ENCODE measurements at regions not wholly inside any gene's neighbourhood (a gene's known extent, or its start where the extent isn't known, plus 50 kb on each side); places are given as distances from the start of the nearest gene placed in this dataset.

DNA sequence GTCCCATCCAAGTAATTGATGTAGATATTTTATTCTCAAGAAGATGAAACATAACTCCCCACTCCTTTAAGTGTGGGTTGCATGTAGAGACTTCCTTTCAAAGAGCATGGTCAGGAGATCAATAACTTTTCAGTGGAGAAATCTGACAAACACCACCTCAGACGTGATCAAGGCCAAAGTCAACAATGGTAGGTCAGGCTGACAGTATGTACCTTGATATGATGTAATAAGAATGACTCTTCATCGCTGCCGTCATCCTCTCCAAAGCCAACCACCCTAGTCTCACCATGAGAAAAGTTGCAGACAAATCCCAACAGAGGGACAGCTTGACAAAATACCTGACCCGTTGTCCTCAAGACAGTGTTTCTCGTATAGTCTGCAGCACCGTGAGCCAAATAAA is 67.3 kb upstream of the DHRSX start:
- Histone ChIP-seq H2AFZ (ENCODE audit: low read length) (no peak overlapping the region), H3K9me3 (ENCODE audit: low read length) (no peaks in the 10 kb centered on the region), H3F3A (ENCODE audit: low read length, unreplicated experiment) (no peaks in the 10 kb centered on the region), H3K79me2 (ENCODE audit: low read length) (no peaks in the 10 kb centered on the region), H3K4me2 (ENCODE audit: low read length) (no peak overlapping the region), H3K9me2 (replicated peaks; ENCODE audit: low read length) (no peaks in the 10 kb centered on the region), H4K20me1 (ENCODE audit: low read length) (no peaks in the 10 kb centered on the region), H3K4me3 (ENCODE audit: low read length) (no peak overlapping the region), H3K27me3 (ENCODE audit: low read length) (peaks cover 7% of the 10 kb centered on the region; the same call in 1 of the 2 replicates), H3K9ac (ENCODE audit: low read length) (no peak overlapping the region), H3K4me1 (ENCODE audit: insufficient read depth, low read length) (no peaks in the 10 kb centered on the region; the same call in 1 of the 2 replicates), H3K36me3 (ENCODE audit: low read depth, low read length) (no peaks in the 10 kb centered on the region), H3K27ac (ENCODE audit: low read length) (no peak overlapping the region)
- ATAC-seq (no peak), DNase-seq (no peak)
- POLR2A ChIA-PET (ENCODE audit: unreplicated experiment): no interaction called here
- BruUV-seq (replicated peaks): no TSS peak
- no peak for TF ChIP-seq EZH2phosphoT487 (IDR thresholded peaks at IDR 0.05; ENCODE audit: borderline replicate concordance, low read length)
- no peak for TF ChIP-seq EZH2 (IDR thresholded peaks at IDR 0.05; ENCODE audit: low read length, unreplicated experiment)
- TF ChIP-seq, protein P1, sequence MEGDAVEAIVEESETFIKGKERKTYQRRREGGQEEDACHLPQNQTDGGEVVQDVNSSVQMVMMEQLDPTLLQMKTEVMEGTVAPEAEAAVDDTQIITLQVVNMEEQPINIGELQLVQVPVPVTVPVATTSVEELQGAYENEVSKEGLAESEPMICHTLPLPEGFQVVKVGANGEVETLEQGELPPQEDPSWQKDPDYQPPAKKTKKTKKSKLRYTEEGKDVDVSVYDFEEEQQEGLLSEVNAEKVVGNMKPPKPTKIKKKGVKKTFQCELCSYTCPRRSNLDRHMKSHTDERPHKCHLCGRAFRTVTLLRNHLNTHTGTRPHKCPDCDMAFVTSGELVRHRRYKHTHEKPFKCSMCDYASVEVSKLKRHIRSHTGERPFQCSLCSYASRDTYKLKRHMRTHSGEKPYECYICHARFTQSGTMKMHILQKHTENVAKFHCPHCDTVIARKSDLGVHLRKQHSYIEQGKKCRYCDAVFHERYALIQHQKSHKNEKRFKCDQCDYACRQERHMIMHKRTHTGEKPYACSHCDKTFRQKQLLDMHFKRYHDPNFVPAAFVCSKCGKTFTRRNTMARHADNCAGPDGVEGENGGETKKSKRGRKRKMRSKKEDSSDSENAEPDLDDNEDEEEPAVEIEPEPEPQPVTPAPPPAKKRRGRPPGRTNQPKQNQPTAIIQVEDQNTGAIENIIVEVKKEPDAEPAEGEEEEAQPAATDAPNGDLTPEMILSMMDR (conservative IDR thresholded peaks at IDR 0.05; ENCODE audit: low read depth, low read length): no peak
- CTCF ChIA-PET: no interaction called here
- intact Hi-C loops (cut with micrococcal nuclease): no loop called here

DNA sequence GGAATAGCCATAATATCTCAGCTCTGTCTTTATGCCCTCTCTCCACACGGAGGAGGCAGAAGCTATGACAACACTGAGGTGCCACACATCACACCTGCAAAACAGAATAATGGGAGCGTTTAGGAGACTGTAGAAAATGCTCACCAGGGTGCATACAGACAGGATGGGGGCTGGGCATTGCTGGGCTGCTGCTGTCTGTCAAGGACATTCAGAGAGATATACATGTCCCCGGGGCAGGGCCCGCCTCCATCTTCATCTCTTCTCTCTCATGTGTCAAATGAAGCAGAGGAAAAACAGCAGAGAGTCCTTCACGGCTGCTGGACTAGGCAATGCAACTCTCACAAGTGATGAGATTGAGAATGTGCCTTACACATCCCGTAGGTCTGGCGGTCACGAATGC is 65.3 kb upstream of the DHRSX start:
- no peak overlapping the region for H2AFZ ChIP-seq (ENCODE audit: low read length)
- no peak overlapping the region for H3K27ac ChIP-seq (ENCODE audit: low read length)
- ATAC-seq (no peak), DNase-seq (no peak)
- no TSS peak for BruUV-seq (replicated peaks)
- H3K79me2 ChIP-seq (ENCODE audit: low read length): no peaks in the 10 kb centered on the region
- H4K20me1 ChIP-seq (ENCODE audit: low read length): no peaks in the 10 kb centered on the region
- POLR2A ChIA-PET (ENCODE audit: unreplicated experiment): no interaction called here
- H3K9ac ChIP-seq (ENCODE audit: low read length): no peak overlapping the region
- TF ChIP-seq EZH2phosphoT487 (IDR thresholded peaks at IDR 0.05; ENCODE audit: borderline replicate concordance, low read length) (no peak), EZH2 (IDR thresholded peaks at IDR 0.05; ENCODE audit: low read length, unreplicated experiment) (no peak)
- TF ChIP-seq, protein P1 (conservative IDR thresholded peaks at IDR 0.05; ENCODE audit: low read depth, low read length): no peak
- H3K36me3 ChIP-seq (ENCODE audit: low read depth, low read length): no peaks in the 10 kb centered on the region
- no peaks in the 10 kb centered on the region for H3F3A ChIP-seq (ENCODE audit: low read length, unreplicated experiment)
- no peaks in the 10 kb centered on the region for H3K9me2 ChIP-seq (replicated peaks; ENCODE audit: low read length)
- no peaks in the 10 kb centered on the region for H3K9me3 ChIP-seq (ENCODE audit: low read length)
- H3K4me1 ChIP-seq (ENCODE audit: insufficient read depth, low read length): no peaks in the 10 kb centered on the region
- no peak overlapping the region for H3K4me3 ChIP-seq (ENCODE audit: low read length)
- peaks cover 7% of the 10 kb centered on the region; the same call in 1 of the 2 replicates for H3K27me3 ChIP-seq (ENCODE audit: low read length)
- intact Hi-C loops (cut with micrococcal nuclease): no loop called here
- no peak overlapping the region for H3K4me2 ChIP-seq (ENCODE audit: low read length)
- CTCF ChIA-PET: no interaction called here

DNA sequence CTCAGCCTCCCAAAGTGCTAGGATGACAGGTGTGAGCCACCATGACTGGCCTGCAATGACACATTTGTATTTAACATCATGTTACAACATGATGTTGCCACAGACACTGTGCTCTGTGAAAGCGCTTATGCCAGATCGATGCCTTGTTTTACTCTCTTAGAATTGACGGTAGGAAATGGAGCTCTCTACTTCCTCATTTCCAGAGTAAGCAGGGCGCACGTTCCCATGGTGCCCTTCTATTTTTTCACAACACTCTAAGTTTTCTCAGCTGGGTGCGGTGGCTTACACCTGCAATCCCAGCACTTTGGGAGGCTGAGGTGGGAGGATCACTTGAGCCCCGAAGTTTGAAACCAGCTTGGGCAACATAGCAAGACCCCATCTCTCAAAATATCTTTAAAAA is 60.7 kb upstream of the DHRSX start:
- no peak overlapping the region for H3K9ac ChIP-seq (ENCODE audit: low read length)
- intact Hi-C loops (cut with micrococcal nuclease): no loop called here
- H3K4me2 ChIP-seq (ENCODE audit: low read length): no peak overlapping the region
- no peaks in the 10 kb centered on the region for H4K20me1 ChIP-seq (ENCODE audit: low read length)
- POLR2A ChIA-PET (ENCODE audit: unreplicated experiment): no interaction called here
- H3K4me3 ChIP-seq (ENCODE audit: low read length): no peak overlapping the region
- BruUV-seq (replicated peaks): no TSS peak
- DNase-seq: no peak
- H3K4me1 ChIP-seq (ENCODE audit: insufficient read depth, low read length): no peaks in the 10 kb centered on the region
- ATAC-seq: no peak
- H3K27me3 ChIP-seq (ENCODE audit: low read length): peaks cover 14% of the 10 kb centered on the region; the same call in 1 of the 2 replicates
- CTCF ChIA-PET: no interaction called here
- H3K79me2 ChIP-seq (ENCODE audit: low read length): no peaks in the 10 kb centered on the region
- TF ChIP-seq EZH2phosphoT487 (IDR thresholded peaks at IDR 0.05; ENCODE audit: borderline replicate concordance, low read length): no peak
- TF ChIP-seq, protein P1 (conservative IDR thresholded peaks at IDR 0.05; ENCODE audit: low read depth, low read length): no peak
- TF ChIP-seq EZH2 (IDR thresholded peaks at IDR 0.05; ENCODE audit: low read length, unreplicated experiment): no peak
- H3K27ac ChIP-seq (ENCODE audit: low read length): no peak overlapping the region
- H3K36me3 ChIP-seq (ENCODE audit: low read depth, low read length): no peaks in the 10 kb centered on the region
- H3K9me2 ChIP-seq (replicated peaks; ENCODE audit: low read length): no peaks in the 10 kb centered on the region
- no peaks in the 10 kb centered on the region for H3K9me3 ChIP-seq (ENCODE audit: low read length)
- H3F3A ChIP-seq (ENCODE audit: low read length, unreplicated experiment): no peaks in the 10 kb centered on the region
- H2AFZ ChIP-seq (ENCODE audit: low read length): no peak overlapping the region
